H1 (cell line): ENCODE measurements at regions not wholly inside any gene's neighbourhood (a gene's known extent, or its start where the extent isn't known, plus 50 kb on each side); places are given as distances from the start of the nearest gene placed in this dataset.

ENCODE experiments used
- CTCF ChIA-PET: fragments of 300-600 bp; sonication (Branson Sonifier 250); formaldehyde crosslinking; loops from one replicate; lab custom pipeline; 2021; ENCODE audit not compliant: partially characterized antibody; lab: Charles Lee
- POLR2A ChIA-PET: fragments of 300-600 bp; sonication (Branson Sonifier 250); formaldehyde crosslinking; loops from one replicate; lab custom pipeline; 2021; ENCODE audit warnings: inconsistent platforms; ENCODE audit not compliant: partially characterized antibody; lab: Charles Lee
- DNase-seq, 2 experiments: peaks; one replicate each; pipeline versions ENCODE4 v3.0.0 to v3.0.0-alpha.2; 2010 to 2022; ENCODE audit warnings: low spot score in 2 of 2, low read depth in 1 of 2, mixed read lengths in 1 of 2
- FAIRE-seq: peaks from 2 replicates; lab custom pipeline; 2011; peaks lifted over from hg19 to GRCh38; lab: Jason Lieb, UNC
- H2AFZ ChIP-seq: 2 replicates; pipeline ENCODE4 v1.8.1; 2012; ENCODE audit warnings: low read length, inconsistent platforms
- H2AK5ac ChIP-seq: 2 replicates; pipeline ENCODE4 v1.6.1; 2013; ENCODE audit warnings: low read depth, low read length
- H2BK120ac ChIP-seq: replicated peaks from 2 replicates; pipeline ENCODE3; 2013; ENCODE audit warnings: low read depth, low read length, inconsistent platforms
- H2BK12ac ChIP-seq: 2 replicates; pipeline ENCODE4 v1.6.1; 2013; ENCODE audit warnings: low read depth, low read length
- H2BK15ac ChIP-seq: 2 replicates; pipeline ENCODE4 v1.6.1; 2013; ENCODE audit warnings: low read length
- H2BK20ac ChIP-seq: 2 replicates; pipeline ENCODE4 v1.6.1; 2013; ENCODE audit warnings: low read length
- H2BK5ac ChIP-seq: 2 replicates; pipeline ENCODE4 v1.6.1; 2013; ENCODE audit warnings: low read depth, low read length
- H3K14ac ChIP-seq: 2 replicates; pipeline ENCODE4 v1.6.1; 2013; ENCODE audit warnings: inconsistent platforms; ENCODE audit not compliant: insufficient read length
- H3K18ac ChIP-seq: 2 replicates; pipeline ENCODE4 v1.6.1; 2013; ENCODE audit warnings: low read length; ENCODE audit errors: extremely low read depth
- H3K23ac ChIP-seq: 2 replicates; pipeline ENCODE4 v1.6.1; 2013; ENCODE audit warnings: inconsistent platforms; ENCODE audit not compliant: insufficient read length
- H3K23me2 ChIP-seq: 2 replicates; pipeline ENCODE4 v1.6.1; 2013; ENCODE audit warnings: low read depth, low read length
- H3K27ac ChIP-seq: 2 replicates; pipeline ENCODE4 v1.6.1; 2011; ENCODE audit warnings: low read depth, low read length, inconsistent platforms
- H3K27me3 ChIP-seq, 4 experiments: replicated peaks in 1 of 4; 1 replicate in 1 of 4; 2 replicates in 3 of 4; pipeline versions ENCODE4 v1.6.1 to v1.8.1; 2011 to 2013; ENCODE audit warnings: low read length in 3 of 4, mild to moderate bottlenecking in 3 of 4, inconsistent platforms in 2 of 4, mixed read lengths in 2 of 4, moderate library complexity in 1 of 4; ENCODE audit not compliant: control insufficient read depth in 3 of 4, insufficient read depth in 3 of 4; ENCODE audit errors: extremely low read depth in 1 of 4
- H3K36me3 ChIP-seq, 4 experiments: 2 replicates each; pipeline versions ENCODE4 v1.6.1 to v1.8.1; 2011 to 2013; ENCODE audit warnings: mild to moderate bottlenecking in 4 of 4, low read length in 3 of 4, moderate library complexity in 2 of 4, control low read depth in 1 of 4, inconsistent platforms in 1 of 4; ENCODE audit not compliant: insufficient read depth in 4 of 4, control insufficient read depth in 2 of 4
- H3K4ac ChIP-seq: replicated peaks from 2 replicates; pipeline ENCODE3; 2013; ENCODE audit warnings: low read length, low read depth, mixed read lengths, inconsistent platforms; ENCODE audit not compliant: insufficient read length
- H3K4me1 ChIP-seq, 4 experiments: replicated peaks in 1 of 4; 1 replicate in 1 of 4; 2 replicates in 3 of 4; pipeline versions ENCODE4 v1.6.1 to v1.8.1; 2011 to 2013; ENCODE audit warnings: low read length in 3 of 4, inconsistent platforms in 2 of 4, mixed read lengths in 1 of 4; ENCODE audit not compliant: insufficient read depth in 4 of 4, control insufficient read depth in 3 of 4
- H3K4me2 ChIP-seq, 2 experiments: 2 replicates each; pipeline versions ENCODE4 v1.6.1 to v1.8.1; 2011 to 2013; ENCODE audit warnings: low read depth in 2 of 2, low read length in 2 of 2, control low read depth in 1 of 2, inconsistent platforms in 1 of 2, mild to moderate bottlenecking in 1 of 2; ENCODE audit not compliant: insufficient read depth in 1 of 2
- H3K4me3 ChIP-seq, 4 experiments: fragments of 200-600, 300-600 bp in 1 of 4; sonication (generic), shearing (Covaris generic), sonication (Bioruptor Twin) in 1 of 4; 2 replicates each; pipeline versions ENCODE4 v1.5.1 to v1.8.1; 2011 to 2016; ENCODE audit warnings: low read length in 4 of 4, low read depth in 3 of 4, control low read depth in 2 of 4, inconsistent platforms in 2 of 4, mild to moderate bottlenecking in 2 of 4, mixed read lengths in 1 of 4, moderate library complexity in 1 of 4; ENCODE audit not compliant: insufficient read depth in 2 of 4; ENCODE audit errors: extremely low read depth in 1 of 4
- H3K56ac ChIP-seq: replicated peaks from 2 replicates; pipeline ENCODE3; 2013; ENCODE audit warnings: low read depth, mild to moderate bottlenecking, mixed read lengths, low read length, inconsistent platforms; ENCODE audit not compliant: insufficient read length
- H3K79me1 ChIP-seq: 2 replicates; pipeline ENCODE4 v1.6.1; 2013; ENCODE audit warnings: low read depth, low read length, control low read depth
- H3K79me2 ChIP-seq, 2 experiments: 2 replicates each; pipeline versions ENCODE4 v1.6.1 to v1.8.1; 2012 to 2013; ENCODE audit warnings: low read length in 2 of 2, mild to moderate bottlenecking in 2 of 2, inconsistent platforms in 1 of 2; ENCODE audit not compliant: insufficient read depth in 2 of 2, control insufficient read depth in 1 of 2
- H3K9ac ChIP-seq, 4 experiments: replicated peaks in 1 of 4; 1 replicate in 1 of 4; 2 replicates in 3 of 4; pipeline versions ENCODE4 v1.6.1 to v1.8.1; 2011 to 2013; ENCODE audit warnings: low read depth in 3 of 4, low read length in 3 of 4, control low read depth in 2 of 4, mild to moderate bottlenecking in 2 of 4, moderate library complexity in 2 of 4, inconsistent platforms in 1 of 4; ENCODE audit errors: extremely low read depth in 1 of 4
- H3K9me3 ChIP-seq, 2 experiments: 2 replicates each; pipeline versions ENCODE4 v1.6.1 to v1.8.1; 2012 to 2013; ENCODE audit warnings: mild to moderate bottlenecking in 2 of 2, moderate library complexity in 2 of 2, control low read depth in 1 of 2, inconsistent platforms in 1 of 2, low read depth in 1 of 2, low read length in 1 of 2, mixed read lengths in 1 of 2; ENCODE audit not compliant: insufficient read depth in 2 of 2
- H4K20me1 ChIP-seq, 2 experiments: replicated peaks in 1 of 2; 2 replicates each; pipeline versions ENCODE3 to v1.8.1; 2011 to 2013; ENCODE audit warnings: inconsistent platforms in 2 of 2, low read length in 2 of 2, mild to moderate bottlenecking in 1 of 2; ENCODE audit not compliant: insufficient read depth in 2 of 2, control insufficient read depth in 1 of 2
- H4K5ac ChIP-seq: 2 replicates; pipeline ENCODE4 v1.6.1; 2013; ENCODE audit warnings: low read length, low read depth, mixed read lengths, inconsistent platforms; ENCODE audit not compliant: insufficient read length
- H4K8ac ChIP-seq: 2 replicates; pipeline ENCODE4 v1.8.0; 2013; ENCODE audit warnings: mild to moderate bottlenecking, moderate library complexity, low read length, inconsistent platforms; ENCODE audit not compliant: insufficient read depth; ENCODE audit errors: extremely low read depth
- H4K91ac ChIP-seq: replicated peaks from 2 replicates; pipeline ENCODE3; 2013; ENCODE audit warnings: low read length, mixed read lengths, inconsistent platforms; ENCODE audit not compliant: insufficient read length
- CTCF ChIP-seq, 3 experiments: IDR thresholded peaks; 1 replicate in 2 of 3; 2 replicates in 1 of 3; pipeline versions ENCODE4 v1.5.1 to v1.6.1; 2011; ENCODE audit warnings: low read length in 3 of 3, mild to moderate bottlenecking in 3 of 3, inconsistent platforms in 2 of 3, low read depth in 1 of 3, moderate library complexity in 1 of 3; ENCODE audit not compliant: insufficient read depth in 1 of 3; ENCODE audit errors: control extremely low read depth in 1 of 3
- E2F6 ChIP-seq: IDR thresholded peaks from 2 replicates; pipeline ENCODE4 v1.6.1; 2012; ENCODE audit warnings: inconsistent platforms
- EGR1 ChIP-seq: IDR thresholded peaks from 2 replicates; pipeline ENCODE4 v1.6.1; 2011; ENCODE audit warnings: low read depth, low read length, borderline replicate concordance
- EZH2 ChIP-seq: fragments of 200-600 bp; sonication (generic); IDR thresholded peaks from 2 replicates; pipeline ENCODE4 v1.7.1; 2012; ENCODE audit warnings: low read depth, mild to moderate bottlenecking, moderate library complexity, low read length, inconsistent platforms; ENCODE audit not compliant: severe bottlenecking
- HDAC6 ChIP-seq: IDR thresholded peaks from one replicate; pipeline ENCODE4 v1.7.1; 2012; ENCODE audit warnings: low read depth, mild to moderate bottlenecking, inconsistent platforms, low read length, moderate library complexity
- MAFK ChIP-seq: IDR thresholded peaks from 2 replicates; pipeline ENCODE4 v1.6.1; 2012; ENCODE audit warnings: low read depth, mild to moderate bottlenecking, improper control_type of control experiment, low read length
- NANOG ChIP-seq: IDR thresholded peaks from 2 replicates; pipeline ENCODE4 v1.6.1; 2011; ENCODE audit warnings: low read length, low read depth, mild to moderate bottlenecking, inconsistent platforms; ENCODE audit not compliant: insufficient read depth, poor library complexity, severe bottlenecking
- POLR2AphosphoS5 ChIP-seq: IDR thresholded peaks from 2 replicates; pipeline ENCODE4 v1.6.1; 2011; ENCODE audit warnings: low read depth, low read length
- SAP30 ChIP-seq: fragments of 300-600 bp; sonication (generic); IDR thresholded peaks from 2 replicates; pipeline ENCODE4 v1.7.1; 2012; ENCODE audit warnings: low read length, moderate library complexity, mild to moderate bottlenecking, inconsistent platforms; ENCODE audit not compliant: insufficient read depth, insufficient replicate concordance
- SP1 ChIP-seq: IDR thresholded peaks from 2 replicates; pipeline ENCODE4 v1.6.1; 2011; ENCODE audit warnings: low read depth, low read length
- SP4 ChIP-seq: IDR thresholded peaks from 2 replicates; pipeline ENCODE4 v1.6.1; 2012; ENCODE audit warnings: low read length, inconsistent platforms
- TEAD4 ChIP-seq: IDR thresholded peaks from 2 replicates; pipeline ENCODE4 v1.6.1; 2012; ENCODE audit warnings: low read depth, low read length, inconsistent platforms, mixed read lengths

- DNase-seq (no peak), FAIRE-seq (no peak)
- no peak overlapping the region for H3K9ac ChIP-seq
- no peak overlapping the region for H3K14ac ChIP-seq
- H3K9me3 ChIP-seq = peaks cover 3% of the 10 kb centered on the region in 2 experiments; a peak in 2 of 4 replicates
- no peak overlapping the region for H3K56ac ChIP-seq
- no peaks in the 10 kb centered on the region for H3K36me3 ChIP-seq
- no peak overlapping the region for H2BK120ac ChIP-seq
- no peaks in the 10 kb centered on the region for H3K79me1 ChIP-seq
- POLR2A ChIA-PET = no interaction called here
- no peak overlapping the region for H3K27ac ChIP-seq
- no peaks in the 10 kb centered on the region for H4K20me1 ChIP-seq
- no peak overlapping the region for H4K5ac ChIP-seq
- H4K91ac ChIP-seq = no peak overlapping the region
- H2BK12ac ChIP-seq = no peak overlapping the region
- H3K4me3 ChIP-seq = no peak overlapping the region
- no peak overlapping the region for H2BK5ac ChIP-seq
- no peak overlapping the region for H2BK20ac ChIP-seq
- no peak overlapping the region for H2BK15ac ChIP-seq
- no peaks in the 10 kb centered on the region for H3K4me1 ChIP-seq
- CTCF ChIA-PET = no interaction called here
- H4K8ac ChIP-seq = no peak overlapping the region
- H3K4me2 ChIP-seq = no peak overlapping the region
- no peak overlapping the region for H3K4ac ChIP-seq
- H2AFZ ChIP-seq = no peak overlapping the region
- H3K79me2 ChIP-seq = no peaks in the 10 kb centered on the region
- H3K27me3 ChIP-seq = no peaks in the 10 kb centered on the region
- H3K23me2 ChIP-seq = no peaks in the 10 kb centered on the region
- no peak overlapping the region for H2AK5ac ChIP-seq
- H3K23ac ChIP-seq = no peak overlapping the region
- no peak overlapping the region for H3K18ac ChIP-seq
- no peak for TF ChIP-seq NANOG
- TF ChIP-seq SP4 = no peak
- TF ChIP-seq POLR2AphosphoS5 = no peak
- no peak for TF ChIP-seq CTCF (IDR thresholded peaks at IDR 0.05; ENCODE audit: control extremely low read depth in 1 of 3, insufficient read depth in 1 of 3, low read depth in 1 of 3, low read length in 3 of 3)
- TF ChIP-seq EGR1 = no peak
- TF ChIP-seq SAP30 = no peak
- TF ChIP-seq TEAD4 = no peak
- no peak for TF ChIP-seq MAFK
- TF ChIP-seq HDAC6 = no peak
- TF ChIP-seq EZH2 = no peak
- no peak for TF ChIP-seq SP1
- TF ChIP-seq E2F6 = no peak
Observed at GRCh38 chr14:47833011-47833410, 157.6 kb upstream of the MDGA2 start.
